ENCODE measurements at regions not wholly inside any gene's neighbourhood (a gene's known extent, or its start where the extent isn't known, plus 50 kb on each side); places are given as distances from the start of the nearest gene placed in this dataset.

DNA sequence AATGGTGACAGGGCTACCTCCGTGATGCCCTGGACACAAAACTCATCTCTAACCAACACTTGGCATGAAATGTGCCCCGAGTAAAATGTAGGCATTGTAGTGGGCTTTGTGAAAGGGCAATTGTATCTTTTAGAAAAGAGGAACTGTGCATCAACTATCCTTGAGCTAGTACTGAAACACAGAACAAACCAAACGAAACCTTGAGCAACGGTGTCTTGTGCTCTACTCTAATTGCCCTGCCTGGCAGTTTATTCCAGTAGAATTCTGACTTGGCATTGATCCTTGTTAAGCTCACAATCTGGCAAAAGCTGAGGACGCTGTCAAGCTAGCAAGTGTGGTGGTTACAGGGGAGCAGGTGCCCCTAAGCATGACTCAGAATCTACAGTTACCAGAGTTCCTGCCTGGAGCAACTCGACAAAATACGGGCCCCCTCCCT lies 707.1 kb upstream of the SPRY2 start:
- Histone ChIP-seq H3K4me1 (no peaks in the 10 kb centered on the region), H3K4me3 (no peak overlapping the region), H3K36me3 (no peaks in the 10 kb centered on the region), H3K9me3 (no peaks in the 10 kb centered on the region), H3K27ac (no peak overlapping the region), H3K27me3 (no peaks in the 10 kb centered on the region)
- TF ChIP-seq, protein P1, sequence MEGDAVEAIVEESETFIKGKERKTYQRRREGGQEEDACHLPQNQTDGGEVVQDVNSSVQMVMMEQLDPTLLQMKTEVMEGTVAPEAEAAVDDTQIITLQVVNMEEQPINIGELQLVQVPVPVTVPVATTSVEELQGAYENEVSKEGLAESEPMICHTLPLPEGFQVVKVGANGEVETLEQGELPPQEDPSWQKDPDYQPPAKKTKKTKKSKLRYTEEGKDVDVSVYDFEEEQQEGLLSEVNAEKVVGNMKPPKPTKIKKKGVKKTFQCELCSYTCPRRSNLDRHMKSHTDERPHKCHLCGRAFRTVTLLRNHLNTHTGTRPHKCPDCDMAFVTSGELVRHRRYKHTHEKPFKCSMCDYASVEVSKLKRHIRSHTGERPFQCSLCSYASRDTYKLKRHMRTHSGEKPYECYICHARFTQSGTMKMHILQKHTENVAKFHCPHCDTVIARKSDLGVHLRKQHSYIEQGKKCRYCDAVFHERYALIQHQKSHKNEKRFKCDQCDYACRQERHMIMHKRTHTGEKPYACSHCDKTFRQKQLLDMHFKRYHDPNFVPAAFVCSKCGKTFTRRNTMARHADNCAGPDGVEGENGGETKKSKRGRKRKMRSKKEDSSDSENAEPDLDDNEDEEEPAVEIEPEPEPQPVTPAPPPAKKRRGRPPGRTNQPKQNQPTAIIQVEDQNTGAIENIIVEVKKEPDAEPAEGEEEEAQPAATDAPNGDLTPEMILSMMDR (IDR thresholded peaks at IDR 0.05): no peak
- TF ChIP-seq POLR2A (IDR thresholded peaks at IDR 0.05) (no peak), POLR2AphosphoS5 (IDR thresholded peaks at IDR 0.05) (no peak), EP300 (IDR thresholded peaks at IDR 0.05) (no peak)
- 72 to 81% methylated on average over 6 to 7 of the region's 7 CpGs for WGBS, 2 donors (ENCODE audit: low coverage in 1 of 2)
- ATAC-seq: no peak

DNA sequence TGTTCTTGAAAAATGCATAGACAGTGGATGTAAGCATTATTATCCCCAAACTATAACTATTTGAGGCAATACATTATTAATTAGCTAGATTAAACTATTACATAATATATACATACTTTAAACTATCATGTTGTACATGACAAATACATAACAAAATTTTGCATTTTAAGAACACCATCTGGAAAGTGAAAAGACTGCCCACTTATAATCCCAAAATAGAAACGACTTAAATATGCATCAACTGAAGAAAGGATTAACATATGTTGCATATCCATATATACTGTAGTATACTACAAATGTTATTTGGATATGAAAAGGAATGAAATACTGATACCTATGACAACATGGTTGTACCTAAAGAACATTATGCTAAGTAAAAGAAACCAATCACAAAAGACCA lies 700.8 kb upstream of the SPRY2 start:
- TF ChIP-seq, protein P1 (IDR thresholded peaks at IDR 0.05): no peak
- TF ChIP-seq EP300 (IDR thresholded peaks at IDR 0.05) (no peak), POLR2AphosphoS5 (IDR thresholded peaks at IDR 0.05) (no peak), POLR2A (IDR thresholded peaks at IDR 0.05) (no peak)
- H3K27ac ChIP-seq: no peak overlapping the region
- 45 to 92% methylated on average over 1 of the region's 1 CpG for WGBS, 2 donors (ENCODE audit: low coverage in 1 of 2)
- no peaks in the 10 kb centered on the region for H3K4me1 ChIP-seq
- H3K9me3 ChIP-seq: peaks cover 0 to 8% (median 0%) of the 10 kb centered on the region in 3 donors
- ATAC-seq: no peak
- H3K4me3 ChIP-seq: no peak overlapping the region
- H3K36me3 ChIP-seq: no peaks in the 10 kb centered on the region
- no peaks in the 10 kb centered on the region for H3K27me3 ChIP-seq

DNA sequence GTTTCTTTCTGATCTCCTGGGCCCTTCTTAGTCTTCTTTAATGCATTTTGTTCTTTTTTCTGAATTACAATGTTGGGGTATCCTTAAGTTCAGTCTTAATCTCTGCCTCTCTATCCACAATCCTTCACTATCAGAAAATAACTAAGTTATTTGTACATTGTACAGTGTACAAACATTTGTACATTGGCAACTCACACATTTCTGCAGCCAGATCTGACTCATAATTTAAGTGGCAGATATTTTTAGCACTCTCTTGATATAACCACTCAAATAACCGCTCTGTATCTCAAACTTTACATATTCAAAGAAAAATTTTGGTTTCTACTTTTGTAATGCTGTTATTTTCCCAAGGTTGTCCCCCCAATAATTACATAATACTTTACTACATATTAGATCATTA lies 691.1 kb upstream of the SPRY2 start:
- 59 to 71% methylated on average over 1 of the region's 1 CpG for WGBS, 2 donors (ENCODE audit: low coverage in 1 of 2)
- no peak for ATAC-seq
- no peak overlapping the region for H3K27ac ChIP-seq
- no peaks in the 10 kb centered on the region for H3K9me3 ChIP-seq
- no peaks in the 10 kb centered on the region for H3K36me3 ChIP-seq
- H3K4me1 ChIP-seq: no peaks in the 10 kb centered on the region
- no peaks in the 10 kb centered on the region for H3K27me3 ChIP-seq
- no peak overlapping the region for H3K4me3 ChIP-seq
- TF ChIP-seq POLR2AphosphoS5 (IDR thresholded peaks at IDR 0.05): no peak
- TF ChIP-seq, protein P1 (IDR thresholded peaks at IDR 0.05): no peak
- no peak for TF ChIP-seq EP300 (IDR thresholded peaks at IDR 0.05)
- TF ChIP-seq POLR2A (IDR thresholded peaks at IDR 0.05): no peak

DNA sequence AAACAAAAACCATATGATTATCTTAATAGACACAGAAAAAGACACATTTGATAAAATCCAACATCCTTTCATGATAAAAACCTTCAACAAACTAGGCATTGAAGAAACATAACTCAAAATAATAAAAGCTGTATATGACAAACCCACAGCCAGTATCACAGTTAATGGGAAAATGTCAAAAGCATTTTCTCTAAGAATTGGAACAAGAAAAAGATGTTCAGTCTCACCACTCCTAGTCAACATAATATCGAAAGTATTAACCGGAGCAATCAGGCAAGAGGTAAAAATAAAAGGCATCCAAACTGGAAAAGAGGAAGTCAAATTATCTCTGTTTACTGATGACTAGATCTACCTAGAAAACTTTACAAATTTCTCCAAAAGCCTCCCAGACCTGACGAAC lies 684.2 kb upstream of the SPRY2 start:
- ATAC-seq: no peak
- peaks cover 0 to 4% of the 10 kb centered on the region in 2 donors for H3K36me3 ChIP-seq
- peaks cover 0 to 21% (median 0%) of the 10 kb centered on the region in 3 donors for H3K9me3 ChIP-seq
- H3K27me3 ChIP-seq: no peaks in the 10 kb centered on the region
- no peak overlapping the region for H3K4me3 ChIP-seq
- WGBS, 2 donors (ENCODE audit: low coverage in 1 of 2): 38 to 67% methylated on average over 2 to 3 of the region's 3 CpGs
- H3K27ac ChIP-seq: no peak overlapping the region
- TF ChIP-seq, protein P1 (IDR thresholded peaks at IDR 0.05): no peak
- TF ChIP-seq POLR2AphosphoS5 (IDR thresholded peaks at IDR 0.05) (no peak), EP300 (IDR thresholded peaks at IDR 0.05) (no peak), POLR2A (IDR thresholded peaks at IDR 0.05) (no peak)
- H3K4me1 ChIP-seq: no peaks in the 10 kb centered on the region

DNA sequence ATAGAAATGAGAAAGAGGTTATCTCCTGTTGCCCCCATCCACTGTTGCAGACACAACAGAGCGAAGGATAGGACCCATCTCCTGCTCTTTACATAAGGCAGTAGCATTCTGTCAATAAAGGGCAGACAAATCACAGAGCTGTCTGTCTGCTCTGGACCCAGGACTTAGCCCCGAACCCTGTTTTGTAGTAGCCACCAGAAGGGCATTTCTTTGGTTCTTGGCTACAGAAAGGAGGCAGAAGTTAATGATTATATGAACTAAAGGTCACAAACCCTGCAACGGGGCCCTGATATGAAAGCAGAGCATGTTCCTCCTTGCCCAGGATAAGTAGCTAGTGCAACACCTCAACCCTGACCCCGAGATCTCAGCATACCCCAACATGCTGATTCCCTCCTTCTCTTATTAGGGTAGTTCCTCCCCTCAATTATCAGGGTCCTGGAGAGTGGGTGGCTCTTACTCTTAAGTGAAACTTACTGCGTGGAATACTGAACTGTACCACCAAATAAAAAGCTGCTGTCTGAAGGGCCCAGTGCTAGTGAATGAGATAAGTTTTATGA lies 680.4 kb upstream of the SPRY2 start:
- H3K36me3 ChIP-seq: peaks cover 0 to 4% of the 10 kb centered on the region in 2 donors
- no peaks in the 10 kb centered on the region for H3K27me3 ChIP-seq
- no peak for TF ChIP-seq POLR2A (IDR thresholded peaks at IDR 0.05)
- TF ChIP-seq POLR2AphosphoS5 (IDR thresholded peaks at IDR 0.05): no peak
- TF ChIP-seq, protein P1 (IDR thresholded peaks at IDR 0.05): no peak
- TF ChIP-seq EP300 (IDR thresholded peaks at IDR 0.05): no peak
- ATAC-seq: no peak
- H3K27ac ChIP-seq: no peak overlapping the region
- WGBS, 2 donors (ENCODE audit: low coverage in 1 of 2): 72 to 90% methylated on average over 3 to 4 of the region's 5 CpGs
- H3K4me3 ChIP-seq: no peak overlapping the region
- H3K9me3 ChIP-seq: peaks cover 0 to 21% (median 0%) of the 10 kb centered on the region in 3 donors
- no peaks in the 10 kb centered on the region for H3K4me1 ChIP-seq

Data from gastroesophageal sphincter (tissue), 4 donors.